ENCODE measurements at regions not wholly inside any gene's neighbourhood (a gene's known extent, or its start where the extent isn't known, plus 50 kb on each side); places are given as distances from the start of the nearest gene placed in this dataset.
"Not testable (repeated sequence)": the region's sequence is repeated elsewhere in the genome, so short reads cannot be mapped to it uniquely, and the experiment has no call there.

- peaks cover 41% of the 10 kb centered on the region for H3K36me3 Mint-ChIP-seq
- peaks cover 26% of the 10 kb centered on the region for H3K9me3 Mint-ChIP-seq
- no peak overlapping the region for H3K4me3 Mint-ChIP-seq
- no peaks in the 10 kb centered on the region for H3K27me3 Mint-ChIP-seq
- H3K27ac Mint-ChIP-seq, result no peak overlapping the region
- H3K4me1 Mint-ChIP-seq, result no peaks in the 10 kb centered on the region
Observed at GRCh38 chr12:47610686-47611252, 95.1 kb downstream of the RPAP3 start.

DNA sequence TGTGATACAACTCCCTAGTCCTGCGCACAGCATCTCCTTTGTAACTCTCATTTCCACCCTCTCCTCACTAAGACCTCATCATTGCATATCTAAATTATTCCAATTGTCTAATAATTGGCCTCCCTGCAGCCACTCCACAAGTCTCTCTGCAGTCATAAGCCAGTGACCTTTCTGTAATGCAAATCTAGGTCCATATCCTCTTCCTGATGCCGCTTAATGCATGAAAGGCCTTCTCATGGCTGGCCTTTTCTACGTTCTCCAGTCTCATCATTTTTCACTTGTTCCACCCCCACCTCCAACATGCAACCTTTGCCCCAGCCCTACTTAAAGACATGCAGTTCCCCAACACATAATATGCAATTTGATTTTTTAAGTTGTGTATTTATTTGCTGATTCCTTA, 96.0 kb downstream of the RPAP3 start:
- peaks cover 5% of the 10 kb centered on the region for H3K4me1 Mint-ChIP-seq
- H3K4me3 Mint-ChIP-seq, result no peak overlapping the region
- peaks cover 37% of the 10 kb centered on the region for H3K36me3 Mint-ChIP-seq
- no peak overlapping the region for H3K27ac Mint-ChIP-seq
- peaks cover 24% of the 10 kb centered on the region for H3K9me3 Mint-ChIP-seq
- no peaks in the 10 kb centered on the region for H3K27me3 Mint-ChIP-seq

- H3K27ac Mint-ChIP-seq, H3K27me3 Mint-ChIP-seq, H3K4me3 Mint-ChIP-seq: not testable (repeated sequence)
- H3K36me3 Mint-ChIP-seq, result peaks cover 33% of the 10 kb centered on the region
- H3K4me1 Mint-ChIP-seq, result peaks cover 11% of the 10 kb centered on the region
- peaks cover 19% of the 10 kb centered on the region for H3K9me3 Mint-ChIP-seq
Observed at GRCh38 chr12:47608671-47609070, 97.2 kb downstream of the RPAP3 start.

GRCh38 chr12:47604221-47604873, 101.5 kb downstream of the RPAP3 start:
- Mint-ChIP-seq H3K9me3 (peaks cover 12% of the 10 kb centered on the region), H3K36me3 (peaks cover 19% of the 10 kb centered on the region), H3K27me3 (no peaks in the 10 kb centered on the region), H3K4me3 (no peak overlapping the region), H3K27ac (peak overlapping the region; percentile 38), H3K4me1 (peaks cover 16% of the 10 kb centered on the region)

DNA sequence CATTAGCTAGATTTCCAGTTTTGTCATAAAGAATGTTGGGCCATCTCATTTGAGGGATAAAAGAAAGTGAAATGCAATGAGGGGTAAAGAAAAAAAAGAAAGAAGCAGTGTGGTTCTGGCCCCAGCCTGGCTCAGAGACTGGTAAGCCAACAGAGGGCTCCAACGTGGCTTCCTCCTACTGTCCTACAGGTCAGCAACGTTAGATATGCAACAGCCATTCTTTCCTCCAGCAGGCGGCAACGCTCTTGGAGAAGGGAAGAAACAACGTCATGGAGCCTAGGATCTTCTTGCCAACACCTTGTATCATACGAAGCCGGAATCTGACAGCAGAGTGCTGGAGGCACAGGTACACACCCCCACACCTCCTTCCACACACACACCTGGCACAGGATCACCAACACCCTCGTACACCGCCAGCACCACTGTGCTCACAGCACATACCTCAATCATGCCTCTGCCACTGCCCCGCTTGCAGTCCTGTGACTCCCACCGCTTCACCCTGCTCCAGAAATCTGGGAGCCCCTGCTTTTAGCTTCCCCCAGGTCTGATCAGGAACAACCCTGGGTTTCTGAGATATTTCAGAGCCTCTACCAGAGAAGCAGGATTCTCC, 102.8 kb downstream of the RPAP3 start:
- Mint-ChIP-seq H3K4me3 (no peak overlapping the region), H3K9me3 (peaks cover 12% of the 10 kb centered on the region), H3K36me3 (peaks cover 21% of the 10 kb centered on the region), H3K27me3 (no peaks in the 10 kb centered on the region), H3K4me1 (peaks cover 16% of the 10 kb centered on the region), H3K27ac (no peak overlapping the region)

DNA sequence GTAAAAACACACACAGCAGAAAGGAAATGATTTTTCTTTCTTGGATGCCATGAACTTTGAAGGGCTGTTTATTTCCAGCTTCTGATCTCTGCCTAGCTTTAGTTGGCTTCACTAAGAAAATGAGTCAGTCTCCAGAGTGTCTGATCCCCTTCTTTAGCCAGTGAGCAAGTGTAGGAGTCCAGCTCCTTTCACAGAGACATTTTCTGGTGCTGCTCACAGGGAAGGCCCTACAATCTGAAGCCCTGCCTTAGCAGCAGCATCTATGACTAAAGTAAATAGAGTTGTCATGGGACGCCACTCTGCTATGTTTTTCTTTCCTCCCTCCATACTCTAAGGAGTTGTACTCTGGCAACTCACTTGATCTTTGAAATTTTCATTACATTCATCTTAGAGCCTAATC, 103.5 kb downstream of the RPAP3 start:
- no peak overlapping the region for H3K27ac Mint-ChIP-seq
- H3K9me3 Mint-ChIP-seq, result peaks cover 9% of the 10 kb centered on the region
- H3K4me1 Mint-ChIP-seq, result peaks cover 16% of the 10 kb centered on the region
- H3K4me3 Mint-ChIP-seq, result no peak overlapping the region
- H3K36me3 Mint-ChIP-seq, result peaks cover 14% of the 10 kb centered on the region
- no peaks in the 10 kb centered on the region for H3K27me3 Mint-ChIP-seq

- H3K27me3 Mint-ChIP-seq, result no peaks in the 10 kb centered on the region
- peaks cover 10% of the 10 kb centered on the region for H3K36me3 Mint-ChIP-seq
- peaks cover 16% of the 10 kb centered on the region for H3K4me1 Mint-ChIP-seq
- H3K4me3 Mint-ChIP-seq, result no peak overlapping the region
- peaks cover 4% of the 10 kb centered on the region for H3K9me3 Mint-ChIP-seq
- H3K27ac Mint-ChIP-seq, result no peak overlapping the region
Observed at GRCh38 chr12:47601071-47601470, 104.8 kb downstream of the RPAP3 start.

- peaks cover 6% of the 10 kb centered on the region for H3K4me1 Mint-ChIP-seq
- H3K4me3 Mint-ChIP-seq, result no peak overlapping the region
- peaks cover 7% of the 10 kb centered on the region for H3K9me3 Mint-ChIP-seq
- H3K27ac Mint-ChIP-seq, result no peak overlapping the region
- H3K27me3 Mint-ChIP-seq, result no peaks in the 10 kb centered on the region
- peaks cover 4% of the 10 kb centered on the region for H3K36me3 Mint-ChIP-seq
Observed at GRCh38 chr12:47591795-47592194, 114.0 kb downstream of the RPAP3 start.

GRCh38 chr12:47591361-47591791, 114.5 kb downstream of the RPAP3 start:
- no peak overlapping the region for H3K27ac Mint-ChIP-seq
- peaks cover 3% of the 10 kb centered on the region for H3K36me3 Mint-ChIP-seq
- H3K4me3 Mint-ChIP-seq, result no peak overlapping the region
- peaks cover 6% of the 10 kb centered on the region for H3K9me3 Mint-ChIP-seq
- no peaks in the 10 kb centered on the region for H3K27me3 Mint-ChIP-seq
- H3K4me1 Mint-ChIP-seq, result peaks cover 6% of the 10 kb centered on the region

GRCh38 chr12:47590771-47591360, 115.0 kb downstream of the RPAP3 start:
- Mint-ChIP-seq H3K9me3 (peaks cover under 1% of the 10 kb centered on the region), H3K27ac (no peak overlapping the region), H3K27me3 (no peaks in the 10 kb centered on the region), H3K36me3 (no peaks in the 10 kb centered on the region), H3K4me1 (peaks cover 6% of the 10 kb centered on the region), H3K4me3 (no peak overlapping the region)

DNA sequence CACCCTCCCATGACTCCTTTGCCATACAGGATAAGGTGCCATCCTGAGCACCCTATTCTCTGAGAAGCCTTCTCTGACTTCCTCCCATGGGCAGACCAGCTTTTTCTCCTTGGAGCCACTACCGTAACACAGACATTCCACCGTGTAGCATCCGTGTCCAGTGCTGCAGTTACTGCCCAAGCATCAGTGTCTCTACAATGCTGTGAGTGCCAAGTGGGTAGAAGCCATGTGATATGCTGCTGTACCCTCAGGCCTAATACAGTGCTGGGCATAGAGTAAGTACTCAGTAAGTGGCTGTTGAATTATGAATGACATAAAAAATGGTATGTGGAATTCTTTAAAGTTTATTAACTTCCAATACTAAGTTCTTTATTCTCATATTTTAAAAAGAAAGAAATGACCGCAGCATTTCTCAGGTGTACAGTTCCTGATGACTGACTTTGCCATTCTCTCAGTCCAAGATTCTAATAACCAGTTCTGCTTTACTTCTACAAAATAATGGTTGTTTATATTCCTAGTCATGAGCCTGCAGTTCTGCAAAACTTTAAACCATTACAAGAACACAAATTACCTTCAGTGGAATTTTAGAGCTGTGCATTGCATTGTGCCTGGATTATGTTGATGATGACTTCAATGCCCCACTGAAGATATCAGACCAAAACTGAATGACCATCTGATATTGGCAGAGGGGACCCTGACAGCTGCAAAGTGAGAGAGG, 118.7 kb downstream of the RPAP3 start:
- Mint-ChIP-seq H3K27ac (no peak overlapping the region), H3K9me3 (no peaks in the 10 kb centered on the region), H3K4me3 (no peak overlapping the region), H3K27me3 (no peaks in the 10 kb centered on the region), H3K4me1 (peaks cover 6% of the 10 kb centered on the region), H3K36me3 (no peaks in the 10 kb centered on the region)

DNA sequence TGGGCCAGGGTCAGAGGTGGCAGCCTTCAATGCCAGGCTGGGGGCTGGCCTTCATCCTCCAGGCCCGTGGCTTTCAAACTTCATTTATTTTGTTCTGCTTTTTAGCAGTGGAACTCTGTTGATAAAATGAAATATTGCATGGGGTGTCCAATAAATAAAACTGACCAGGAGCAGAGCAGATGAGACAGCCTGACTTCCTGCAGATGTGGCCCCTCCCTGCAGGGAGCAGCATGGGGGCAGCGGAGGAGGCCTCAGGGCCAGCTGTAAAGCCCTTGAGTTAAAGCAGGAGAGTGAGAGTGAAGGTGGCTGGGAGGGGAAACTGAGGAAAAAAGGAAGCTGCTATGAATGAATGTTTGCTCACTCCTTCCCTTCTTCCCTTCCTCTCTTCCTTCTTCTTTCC, 120.3 kb downstream of the RPAP3 start:
- Mint-ChIP-seq H3K9me3 (no peaks in the 10 kb centered on the region), H3K27ac (no peak overlapping the region), H3K4me3 (no peak overlapping the region), H3K36me3 (no peaks in the 10 kb centered on the region), H3K4me1 (peaks cover 6% of the 10 kb centered on the region), H3K27me3 (no peaks in the 10 kb centered on the region)

DNA sequence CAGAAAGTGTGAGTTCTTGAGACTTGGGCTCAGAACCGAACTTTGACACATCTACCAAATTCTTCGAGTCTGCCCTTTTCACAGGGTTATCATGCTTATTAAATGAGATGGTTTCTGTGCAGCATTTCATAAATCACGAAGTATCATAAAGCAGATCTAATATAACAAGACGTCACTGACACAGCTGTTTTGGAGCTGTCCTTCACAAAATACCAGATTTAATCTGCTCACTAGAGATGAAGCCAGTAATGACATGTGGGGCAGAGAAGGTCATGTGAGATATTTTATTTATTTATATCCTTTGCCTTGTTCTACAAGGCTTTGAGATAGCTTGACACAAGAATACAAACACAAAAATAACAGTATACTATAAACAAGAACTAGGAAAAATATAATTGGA, 127.0 kb downstream of the RPAP3 start:
- Mint-ChIP-seq H3K27me3 (no peaks in the 10 kb centered on the region), H3K9me3 (no peaks in the 10 kb centered on the region), H3K4me3 (no peak overlapping the region), H3K36me3 (no peaks in the 10 kb centered on the region), H3K27ac (no peak overlapping the region), H3K4me1 (peaks cover 23% of the 10 kb centered on the region)

GRCh38 chr12:47577206-47577989, 128.4 kb downstream of the RPAP3 start:
- no peak overlapping the region for H3K4me3 Mint-ChIP-seq
- no peak overlapping the region for H3K27ac Mint-ChIP-seq
- no peaks in the 10 kb centered on the region for H3K9me3 Mint-ChIP-seq
- no peaks in the 10 kb centered on the region for H3K27me3 Mint-ChIP-seq
- no peaks in the 10 kb centered on the region for H3K36me3 Mint-ChIP-seq
- H3K4me1 Mint-ChIP-seq, result peaks cover 33% of the 10 kb centered on the region

- Mint-ChIP-seq H3K27me3 (no peaks in the 10 kb centered on the region), H3K36me3 (no peaks in the 10 kb centered on the region), H3K4me1 (peaks cover 33% of the 10 kb centered on the region), H3K27ac (no peak overlapping the region), H3K9me3 (no peaks in the 10 kb centered on the region), H3K4me3 (no peak overlapping the region)
Observed at GRCh38 chr12:47576289-47576945, 129.4 kb downstream of the RPAP3 start.
